RPMI7951 (cell line): ENCODE measurements at regions not wholly inside any gene's neighbourhood (a gene's known extent, or its start where the extent isn't known, plus 50 kb on each side); places are given as distances from the start of the nearest gene placed in this dataset.

Experiments used
- DNase-seq: peaks from one replicate; pipeline ENCODE4 v3.0.0-alpha.2; 2012; ENCODE audit warnings: low read depth

GRCh38 chr3:117556646-117557407 is 847.2 kb downstream of the TUSC7 start:
- no peak for DNase-seq

- DNase-seq: no peak
These were observed 848.0 kb downstream of the TUSC7 start for GRCh38 chr3:117557464-117558090.

- no peak for DNase-seq
These were observed 849.1 kb downstream of the TUSC7 start for GRCh38 chr3:117558681-117559080.

DNA sequence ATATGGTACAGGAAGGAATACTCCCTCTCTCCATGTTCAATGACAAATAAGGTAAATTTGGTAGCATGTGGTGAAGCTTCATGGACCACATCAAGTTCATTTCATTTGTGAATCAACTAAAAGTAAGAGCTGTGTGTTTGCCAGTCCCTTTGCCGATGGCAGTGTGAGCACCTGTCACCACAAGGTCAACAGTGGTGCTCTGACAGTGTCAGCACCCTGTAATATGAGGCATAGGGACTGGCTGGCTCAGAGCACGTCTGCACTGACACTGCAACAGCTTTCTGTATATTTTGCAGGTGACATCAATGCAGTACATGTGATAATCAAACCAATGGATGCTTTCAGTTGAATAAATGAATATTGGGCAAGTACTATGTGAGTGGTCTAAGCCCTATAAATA is 852.4 kb downstream of the TUSC7 start:
- no peak for DNase-seq

DNA sequence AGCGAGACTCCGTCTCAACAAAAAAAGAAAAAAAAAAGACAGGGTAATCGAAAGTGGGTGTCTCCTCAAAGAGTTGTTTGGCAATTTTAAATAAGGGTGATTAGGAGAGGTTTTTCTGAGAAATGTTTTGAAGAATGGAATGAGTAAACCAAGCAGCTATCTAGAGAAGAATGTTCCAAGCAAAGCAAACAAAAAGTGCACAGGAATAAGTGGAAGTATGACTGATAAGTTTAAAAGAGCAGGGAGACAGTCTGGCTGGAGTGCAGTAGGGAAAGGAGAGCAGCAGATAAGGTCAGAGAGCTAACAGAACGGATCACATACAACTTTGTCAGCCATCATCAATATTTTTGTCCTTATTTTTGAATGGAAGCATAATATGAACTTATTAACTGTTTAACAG is 853.5 kb downstream of the TUSC7 start:
- no peak for DNase-seq

DNA sequence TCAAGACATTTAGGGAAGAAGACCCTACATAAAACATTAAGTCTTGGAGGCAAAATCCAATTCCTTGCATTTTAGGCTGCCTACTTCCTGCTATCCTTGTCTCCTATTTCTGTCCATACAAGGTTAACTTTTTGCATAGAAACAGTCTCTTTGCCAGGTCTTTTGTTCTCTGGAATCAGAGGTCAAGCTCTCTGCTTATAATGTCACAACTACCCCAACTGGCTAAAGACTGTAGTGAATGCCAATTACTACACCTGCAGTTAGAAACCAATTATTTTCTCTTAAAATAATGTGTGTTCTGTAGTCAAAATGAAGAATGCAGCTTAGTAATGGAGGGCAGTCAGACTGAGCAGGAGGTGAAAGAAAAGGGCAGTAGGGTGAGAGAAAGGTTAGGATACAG is 856.2 kb downstream of the TUSC7 start:
- no peak for DNase-seq

DNA sequence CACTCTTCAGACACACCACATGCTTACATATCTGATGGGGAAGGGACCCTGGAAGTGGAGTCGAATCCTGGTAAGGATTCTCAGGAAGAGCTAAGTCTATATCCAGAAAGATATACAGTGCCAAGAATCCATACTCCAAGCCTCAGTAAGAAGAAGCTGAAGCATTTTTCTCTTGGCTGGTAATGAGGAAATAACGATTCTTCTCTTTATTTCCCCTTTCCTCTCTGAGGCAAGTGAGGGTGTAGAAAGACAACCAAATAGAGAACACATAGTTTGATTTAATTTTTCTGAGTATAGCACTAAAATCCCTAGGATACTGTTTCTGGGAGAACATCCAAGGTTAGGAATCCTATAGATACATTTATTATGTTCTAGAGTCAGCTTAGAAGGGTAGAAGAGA is 857.3 kb downstream of the TUSC7 start:
- DNase-seq: no peak

DNA sequence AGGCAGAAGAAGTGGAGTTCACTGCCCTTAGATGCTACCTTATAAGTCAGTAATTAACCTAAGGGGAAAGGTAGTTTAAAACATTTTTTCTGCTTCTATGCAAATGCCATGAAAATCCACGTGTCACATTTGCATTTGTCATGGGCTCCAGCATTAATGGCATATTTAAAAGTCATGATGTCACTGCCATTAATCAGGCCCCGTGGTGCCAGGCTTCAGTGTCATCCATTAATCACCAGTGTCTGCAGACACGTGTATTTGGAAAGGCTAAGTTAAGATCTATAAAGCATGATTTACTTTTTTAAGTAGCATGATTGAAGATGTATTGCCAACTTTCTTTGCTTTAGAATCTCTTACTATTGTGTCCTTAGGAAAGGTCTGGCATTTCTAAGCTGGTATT is 857.8 kb downstream of the TUSC7 start:
- DNase-seq: no peak

- no peak for DNase-seq
These were observed 858.3 kb downstream of the TUSC7 start for GRCh38 chr3:117567906-117568305.

DNA sequence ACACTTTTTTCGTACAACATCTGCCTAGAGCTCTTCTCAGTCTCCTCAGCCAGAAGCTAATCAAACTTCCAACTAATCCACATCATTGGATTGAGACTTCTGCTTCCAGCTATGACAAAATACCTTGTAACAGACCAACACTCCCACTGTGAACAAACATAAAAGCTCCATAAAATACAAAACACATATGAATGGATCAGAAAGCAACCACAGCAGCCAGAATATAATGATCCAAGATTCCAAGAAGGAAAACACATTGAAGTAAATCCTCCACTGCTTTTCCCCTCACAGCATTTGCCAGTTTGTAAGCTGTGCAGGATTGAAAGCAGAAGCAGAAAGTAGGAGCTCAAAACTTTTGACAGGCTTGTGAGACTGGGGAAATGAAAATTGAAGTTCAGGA is 863.2 kb downstream of the TUSC7 start:
- no peak for DNase-seq

- no peak for DNase-seq
These were observed 871.2 kb downstream of the TUSC7 start for GRCh38 chr3:117580806-117581205.

- no peak for DNase-seq
These were observed 876.6 kb downstream of the TUSC7 start for GRCh38 chr3:117586161-117586560.

DNA sequence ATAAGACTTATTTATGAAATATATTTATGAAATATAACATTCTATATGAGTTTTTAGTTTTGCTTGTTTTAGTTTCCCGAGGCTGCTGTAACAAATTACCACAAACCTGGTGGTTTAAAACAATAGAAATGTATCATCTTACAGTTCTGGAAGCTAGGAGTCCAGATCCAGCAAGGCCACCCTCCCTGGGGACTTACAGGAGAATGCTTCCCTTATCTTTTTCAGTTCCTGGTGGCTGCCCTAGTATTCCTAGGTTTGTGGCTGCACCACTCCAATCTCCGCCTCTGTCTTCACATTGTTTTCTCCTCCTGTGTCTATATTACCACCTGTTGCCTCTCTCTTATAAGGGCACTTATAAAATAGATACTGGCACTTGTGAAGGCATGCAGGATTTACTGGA is 877.8 kb downstream of the TUSC7 start:
- DNase-seq: no peak

DNA sequence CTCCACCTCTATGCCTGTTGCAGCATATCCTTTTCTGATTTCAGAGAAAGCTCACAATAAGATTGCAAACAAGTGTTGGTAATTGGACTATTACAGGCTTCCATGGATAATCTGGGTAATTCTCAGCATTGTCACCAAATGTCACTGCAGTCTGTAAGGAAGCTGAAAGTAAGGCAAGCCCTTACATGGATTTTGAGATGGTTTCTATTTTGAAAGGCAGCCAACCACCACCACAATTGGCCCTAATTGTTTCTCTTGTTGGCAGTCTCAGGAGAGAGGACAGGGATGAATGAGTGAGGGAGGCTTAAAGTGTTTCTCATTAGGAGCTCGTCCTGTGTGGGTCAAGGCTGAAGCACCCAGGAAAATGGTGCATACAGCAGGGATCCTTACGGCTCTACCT is 879.9 kb downstream of the TUSC7 start:
- no peak for DNase-seq

DNA sequence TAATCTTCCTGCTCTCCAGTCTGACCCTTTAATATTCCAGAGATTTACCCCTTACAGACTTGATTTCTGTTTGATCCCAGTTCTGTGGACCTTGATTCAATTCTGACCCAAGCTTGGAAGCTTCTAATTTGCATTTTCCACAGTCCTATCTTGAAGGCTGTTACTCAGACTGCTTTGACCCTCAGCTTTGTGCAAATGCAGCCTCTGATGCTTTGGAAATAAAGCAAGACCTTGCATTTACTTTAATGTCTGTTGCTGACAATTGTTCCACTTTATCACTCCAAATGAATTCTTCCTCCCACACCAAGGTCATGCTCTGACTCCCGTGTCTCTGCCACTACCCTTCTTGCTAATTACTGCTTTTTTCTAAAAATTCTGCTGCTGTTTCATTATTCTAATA is 886.0 kb downstream of the TUSC7 start:
- DNase-seq: no peak

DNA sequence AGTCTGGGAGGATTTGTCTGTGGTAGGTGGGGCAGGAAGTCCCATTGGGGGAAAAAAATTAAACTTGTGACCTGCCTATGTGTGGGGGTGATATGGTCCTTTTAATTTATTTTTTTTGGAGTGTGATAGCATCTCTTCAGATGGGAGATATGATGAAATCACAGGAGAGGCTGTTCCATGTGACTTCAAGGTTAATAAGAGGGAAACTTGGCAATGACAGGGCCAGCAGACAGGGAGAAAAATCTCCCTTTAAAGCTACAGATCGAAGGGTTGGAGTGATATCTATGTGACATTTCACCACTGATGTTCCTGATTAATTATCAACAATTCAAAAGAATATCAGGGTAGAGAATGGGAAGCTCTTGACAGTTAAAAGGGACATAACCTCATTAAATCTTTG is 886.9 kb downstream of the TUSC7 start:
- no peak for DNase-seq

GRCh38 chr3:117597865-117598264 is 888.3 kb downstream of the TUSC7 start:
- no peak for DNase-seq

DNA sequence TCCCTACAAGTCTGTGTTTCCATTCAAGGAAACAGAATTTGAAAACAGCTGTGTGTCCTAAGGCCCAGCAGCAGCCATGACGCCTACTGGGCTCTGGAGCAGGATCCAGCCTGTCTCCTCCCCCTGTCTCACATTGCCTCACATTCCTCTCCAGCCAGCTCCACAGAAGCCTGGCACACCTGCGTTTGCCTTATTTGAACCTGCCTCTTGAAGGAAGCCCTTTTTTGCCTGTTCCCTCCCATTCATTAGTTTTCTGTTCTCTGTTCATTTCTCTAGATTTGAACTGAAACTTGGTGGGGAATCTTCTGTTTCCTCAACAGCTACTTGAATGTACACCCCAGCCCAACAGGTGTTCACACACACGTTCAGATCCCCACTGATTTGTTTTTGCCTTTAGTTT is 890.5 kb downstream of the TUSC7 start:
- no peak for DNase-seq

DNA sequence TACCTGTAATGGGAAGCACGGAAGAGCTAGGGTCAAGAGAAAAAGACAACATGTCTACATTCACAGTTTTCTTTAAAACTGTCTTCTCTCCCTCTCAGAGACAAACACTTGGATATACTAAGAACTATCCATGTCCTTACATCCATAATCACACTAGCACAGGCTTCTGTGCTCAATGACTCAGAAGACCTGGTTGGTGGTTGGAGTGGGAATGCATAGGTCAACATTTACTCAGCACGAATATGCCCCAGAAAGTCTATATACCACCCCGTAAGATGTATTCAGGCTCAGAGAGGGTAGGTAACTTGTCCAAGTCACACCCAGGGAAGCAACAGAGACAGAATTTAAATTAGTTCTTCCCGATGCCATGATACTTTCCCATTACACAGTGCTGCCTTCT is 891.1 kb downstream of the TUSC7 start:
- no peak for DNase-seq

DNA sequence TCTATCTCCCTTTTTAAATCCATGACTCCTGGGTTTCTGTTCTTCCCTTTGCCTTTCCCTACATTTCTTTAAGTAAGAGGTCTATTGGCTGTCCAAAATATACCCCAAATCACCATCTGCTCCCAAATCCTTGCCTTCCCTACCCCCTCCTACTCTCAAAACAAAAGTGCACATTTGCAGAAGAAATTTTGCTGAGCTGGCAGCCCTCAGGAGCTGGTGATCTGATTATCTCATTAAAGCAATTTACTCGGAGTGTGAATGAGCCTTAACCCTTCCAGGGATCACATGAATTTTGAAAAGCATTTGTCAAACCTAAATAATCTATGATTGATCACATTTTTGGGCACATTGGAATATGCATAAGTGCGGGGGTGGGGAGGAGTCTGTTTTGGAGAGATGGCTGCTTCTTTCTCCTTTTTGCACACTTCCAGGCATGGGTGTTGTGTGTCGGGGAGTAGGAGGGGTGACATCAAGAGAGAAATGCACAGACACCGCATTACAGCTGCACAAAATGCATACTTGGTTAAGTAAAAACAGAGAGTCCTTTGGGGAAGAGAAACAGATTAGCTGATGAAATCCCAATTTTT is 892.6 kb downstream of the TUSC7 start:
- no peak for DNase-seq

- DNase-seq: no peak
These were observed 893.5 kb downstream of the TUSC7 start for GRCh38 chr3:117603097-117603496.

- no peak for DNase-seq
These were observed 897.3 kb downstream of the TUSC7 start for GRCh38 chr3:117606866-117607265.

DNA sequence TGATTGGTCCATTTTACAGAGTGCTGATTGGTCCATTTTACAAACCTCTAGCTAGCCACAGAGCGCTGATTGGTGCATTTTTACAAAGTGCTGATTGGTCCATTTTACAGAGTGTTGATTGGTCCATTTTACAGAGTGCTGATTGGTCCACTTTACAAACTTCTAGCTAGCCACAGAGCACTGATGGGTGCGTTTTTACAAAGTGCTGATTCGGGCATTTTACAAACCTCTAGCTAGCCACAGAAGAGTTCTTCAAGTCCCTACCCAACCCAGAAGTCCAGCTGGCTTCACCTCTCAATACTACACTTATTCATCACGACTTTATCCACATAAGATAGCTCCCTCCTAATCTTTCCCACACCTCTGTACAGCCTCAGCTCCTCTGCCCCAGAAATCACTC is 899.8 kb downstream of the TUSC7 start:
- no peak for DNase-seq
